AG08396 (cell line): ENCODE measurements at regions not wholly inside any gene's neighbourhood (a gene's known extent, or its start where the extent isn't known, plus 50 kb on each side); places are given as distances from the start of the nearest gene placed in this dataset.

ENCODE experiments used
- DNase-seq: peaks from one replicate; pipeline ENCODE4 v3.0.0; 2012; ENCODE audit warnings: low spot score, mixed read lengths

DNA sequence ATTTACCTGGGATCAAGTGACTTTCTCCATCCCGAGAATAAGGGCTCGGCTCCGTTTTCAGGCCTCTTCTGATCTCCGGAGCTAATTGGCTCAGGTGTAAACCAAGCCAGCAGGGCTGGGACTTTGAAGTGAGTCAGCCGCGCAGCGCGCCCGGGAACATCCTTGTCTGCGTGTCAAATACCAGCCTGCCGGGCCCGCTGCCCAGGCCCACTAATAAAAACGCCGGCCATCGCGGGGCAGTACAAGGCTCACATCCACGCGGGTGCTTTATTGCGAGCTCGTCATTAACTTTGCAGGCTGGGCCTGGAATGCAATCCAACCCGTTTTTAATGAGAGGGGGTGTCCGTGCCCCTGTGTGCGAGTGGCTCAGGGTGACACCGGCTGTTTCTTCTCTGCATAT, 416.8 kb downstream of the IRX2 start:
- no peak for DNase-seq

DNA sequence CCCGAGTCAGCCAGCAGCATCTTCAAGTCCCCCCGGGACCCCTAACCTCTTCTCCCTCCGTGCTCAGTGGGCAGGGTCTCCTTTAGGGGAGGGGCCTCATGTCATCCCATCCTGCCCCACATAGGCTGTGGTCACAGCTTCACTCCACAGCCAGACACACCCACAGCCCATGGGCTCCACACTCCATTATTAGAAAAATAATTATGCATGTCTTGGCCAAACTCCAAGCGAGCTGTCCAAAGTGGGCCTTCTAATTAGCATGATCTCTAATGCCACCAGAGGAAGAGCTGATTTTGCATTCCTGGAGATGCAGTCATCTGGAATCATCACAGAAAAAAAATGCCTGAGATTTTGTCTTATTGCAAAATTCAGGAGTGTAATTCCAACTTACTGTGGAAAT, 418.2 kb downstream of the IRX2 start:
- no peak for DNase-seq

DNA sequence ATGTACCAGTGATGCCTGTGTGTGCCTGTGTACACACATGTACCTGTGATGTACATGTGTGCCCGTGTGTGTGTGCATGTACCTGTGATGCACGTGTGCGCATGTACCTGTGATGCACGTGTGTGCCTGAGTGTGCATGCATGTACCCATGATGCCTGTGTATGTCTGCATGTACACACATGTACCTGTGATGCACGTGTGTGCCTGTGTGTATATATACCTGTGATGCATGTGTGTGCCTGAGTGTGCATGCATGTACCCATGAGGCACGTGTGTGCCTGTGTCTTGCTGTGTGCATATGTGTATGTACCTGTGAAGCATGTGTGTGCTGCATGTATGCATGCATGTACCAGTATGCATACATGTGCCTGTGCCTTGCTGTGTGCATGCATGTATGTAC, 419.0 kb downstream of the IRX2 start:
- no peak for DNase-seq

DNA sequence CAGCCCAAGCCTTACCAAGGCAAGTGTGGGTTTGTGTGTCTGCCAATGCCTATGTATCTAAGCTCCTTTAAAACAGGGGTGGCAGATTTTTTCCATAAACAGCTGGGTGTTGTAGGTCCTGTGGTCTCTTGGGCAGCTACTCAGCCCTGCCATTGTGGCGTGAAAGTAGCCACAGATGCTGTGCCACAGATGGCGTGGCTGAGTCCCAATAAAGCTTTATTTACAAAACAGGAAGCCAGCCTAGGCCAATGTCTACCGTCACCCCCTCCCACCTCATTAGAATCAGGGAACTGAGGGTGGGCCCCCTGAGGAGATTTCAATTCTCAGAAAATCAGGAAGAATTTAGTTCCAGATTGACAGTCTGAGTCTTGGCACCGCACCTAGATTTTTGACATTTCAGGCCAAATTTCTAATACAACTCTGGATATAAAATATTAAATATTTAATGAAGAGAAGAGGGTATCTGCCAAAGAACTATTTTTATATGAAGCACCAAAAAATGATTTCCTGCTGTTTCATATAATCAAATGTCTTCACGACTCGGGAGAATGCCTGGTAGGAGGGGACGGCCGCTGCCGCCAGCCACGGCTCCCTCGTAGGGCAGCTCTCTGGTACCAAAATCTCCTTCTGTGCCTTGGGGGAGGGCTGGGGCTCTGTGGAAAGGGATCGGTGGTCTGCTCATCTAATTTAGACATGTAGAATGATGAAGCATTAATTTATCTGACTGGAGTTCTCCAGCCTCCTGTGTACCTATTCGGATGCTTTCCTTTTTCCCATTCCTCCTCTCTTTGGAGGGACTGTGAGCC, 420.9 kb downstream of the IRX2 start:
- no peak for DNase-seq

DNA sequence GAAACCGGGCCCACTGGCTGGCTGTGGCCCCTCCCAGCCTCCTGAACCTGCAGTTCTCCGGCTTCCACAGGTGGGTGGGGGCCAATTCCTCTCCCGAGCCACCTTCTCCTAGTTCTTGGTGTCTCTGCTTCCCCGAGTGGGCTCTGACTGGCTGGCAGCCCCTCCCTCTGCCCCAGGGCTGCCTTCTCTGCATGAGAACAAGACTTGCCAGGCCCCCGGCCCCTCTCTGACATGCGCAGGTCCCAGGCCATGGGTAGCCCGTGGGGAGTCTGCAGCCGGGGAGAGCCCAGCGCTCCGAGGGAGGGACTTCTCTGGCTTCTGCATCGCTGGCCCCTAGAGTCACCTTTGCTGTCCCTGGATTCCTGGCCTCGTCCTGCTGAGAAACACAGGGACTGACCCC, 421.7 kb downstream of the IRX2 start:
- no peak for DNase-seq

DNA sequence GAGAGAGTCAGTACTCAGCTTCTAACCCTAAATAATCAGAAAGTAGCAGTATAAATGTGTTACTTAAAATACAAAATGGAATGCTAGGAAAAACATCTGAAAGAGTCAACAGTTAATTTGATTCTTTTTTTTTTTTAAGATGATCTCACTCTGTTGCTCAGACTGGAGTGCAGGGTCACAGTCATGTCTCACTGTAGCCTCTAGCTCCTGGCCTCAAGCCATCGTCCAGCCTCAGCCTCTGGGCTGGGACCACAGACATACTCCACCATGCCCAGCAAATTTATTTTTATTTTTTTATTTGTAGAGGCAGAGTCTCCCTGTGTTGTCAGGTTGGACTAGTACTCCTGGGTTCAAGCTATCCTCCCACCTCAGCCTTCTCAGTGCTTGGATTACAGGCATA, 424.9 kb downstream of the IRX2 start:
- DNase-seq = no peak

DNA sequence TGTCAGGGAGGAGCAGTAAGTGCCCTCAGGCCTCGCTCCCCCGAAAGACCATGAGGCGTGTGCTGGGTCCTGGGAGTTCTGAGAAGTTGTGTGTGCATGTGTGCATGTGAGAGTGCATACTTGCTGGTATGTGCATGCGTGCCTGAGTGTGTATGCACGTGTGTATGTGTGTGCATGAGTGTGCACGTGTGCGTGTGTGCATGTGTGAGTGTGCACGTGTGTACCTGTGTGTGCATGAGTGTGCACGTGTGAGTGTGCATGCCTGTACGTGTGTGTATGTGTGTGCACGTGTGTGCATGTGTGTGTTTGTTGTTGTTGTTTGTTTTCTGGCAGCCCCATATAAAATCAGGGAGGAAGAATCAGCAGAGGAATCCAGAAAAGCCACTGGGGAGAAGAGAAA, 426.7 kb downstream of the IRX2 start:
- no peak for DNase-seq

DNA sequence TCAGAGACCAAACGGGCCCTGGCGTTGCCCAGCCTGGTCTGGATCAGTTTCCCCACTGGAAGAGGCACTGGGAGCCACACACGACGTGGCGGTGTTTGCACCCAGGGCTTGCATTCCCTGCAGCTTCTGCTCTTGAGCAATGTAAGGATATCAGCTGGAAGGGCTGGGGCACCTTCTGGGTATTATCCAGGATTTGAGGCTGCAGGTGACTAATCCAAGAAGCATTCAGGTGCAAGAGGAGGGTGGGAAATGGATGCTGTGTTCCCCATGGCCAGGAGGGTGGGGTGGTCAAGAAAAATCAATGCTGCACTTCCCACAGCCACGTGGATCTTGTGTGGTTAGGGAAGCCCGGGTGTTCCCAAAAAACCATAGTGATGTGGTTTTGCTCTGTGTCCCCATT, 430.9 kb downstream of the IRX2 start:
- DNase-seq = no peak

DNA sequence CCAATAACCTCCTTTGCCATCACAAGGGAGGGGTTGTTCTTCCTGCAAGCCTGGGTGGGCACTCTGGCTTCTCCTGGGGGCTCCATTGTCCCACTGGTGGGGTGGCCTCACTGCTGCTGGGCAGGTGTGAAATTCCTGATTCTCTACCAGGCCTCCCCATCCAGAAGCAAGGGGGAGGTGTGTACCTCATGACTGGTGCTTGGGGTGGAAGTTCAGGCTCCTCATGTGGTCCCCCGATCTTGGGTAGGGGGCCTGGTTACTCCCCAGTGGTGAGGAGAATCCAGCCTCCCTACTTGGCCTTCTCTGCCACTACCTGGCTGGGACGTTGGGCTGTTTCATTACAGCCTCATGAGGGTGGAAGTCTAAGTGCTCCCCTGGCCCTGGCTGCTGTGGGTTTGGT, 433.9 kb downstream of the IRX2 start:
- no peak for DNase-seq

DNA sequence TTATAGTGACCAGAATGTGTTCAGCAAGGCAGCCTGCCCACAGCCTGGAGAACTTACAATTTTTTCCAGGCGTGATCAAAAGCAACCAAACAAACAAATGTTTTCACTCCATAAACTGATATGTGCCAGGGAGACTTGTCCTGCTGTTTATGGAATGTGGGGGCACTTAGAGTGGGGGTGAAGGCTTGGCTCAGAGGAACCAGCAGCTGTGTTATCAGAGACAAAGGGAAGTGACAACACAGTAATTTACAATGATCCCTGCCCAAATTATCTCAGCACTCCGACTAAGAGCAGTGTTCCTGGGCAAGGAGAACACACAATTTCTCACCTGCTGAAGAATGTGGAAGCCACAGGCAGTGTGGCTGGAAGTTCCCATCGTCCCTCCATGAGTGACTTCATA, 429.1 kb upstream of the IRX4 start:
- no peak for DNase-seq

DNA sequence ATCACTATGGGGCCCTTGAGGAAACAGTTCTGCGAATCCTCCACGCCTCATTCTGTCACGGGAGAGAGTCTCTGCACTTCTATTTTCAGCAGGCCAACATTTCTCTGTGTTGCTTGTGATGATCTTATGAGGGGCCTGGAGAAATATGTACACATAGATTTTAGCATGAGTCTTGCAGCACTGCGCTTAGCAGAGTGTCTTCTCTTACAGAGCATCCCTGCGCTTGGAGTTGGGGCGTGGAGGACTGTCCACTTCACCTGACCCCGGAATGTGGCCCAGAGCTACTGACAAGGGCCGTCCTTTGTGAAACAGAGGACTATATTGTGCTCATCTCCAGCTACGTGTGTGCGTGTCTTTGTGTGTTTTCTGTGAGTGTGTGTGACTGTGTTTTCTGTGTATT, 428.2 kb upstream of the IRX4 start:
- DNase-seq = no peak

DNA sequence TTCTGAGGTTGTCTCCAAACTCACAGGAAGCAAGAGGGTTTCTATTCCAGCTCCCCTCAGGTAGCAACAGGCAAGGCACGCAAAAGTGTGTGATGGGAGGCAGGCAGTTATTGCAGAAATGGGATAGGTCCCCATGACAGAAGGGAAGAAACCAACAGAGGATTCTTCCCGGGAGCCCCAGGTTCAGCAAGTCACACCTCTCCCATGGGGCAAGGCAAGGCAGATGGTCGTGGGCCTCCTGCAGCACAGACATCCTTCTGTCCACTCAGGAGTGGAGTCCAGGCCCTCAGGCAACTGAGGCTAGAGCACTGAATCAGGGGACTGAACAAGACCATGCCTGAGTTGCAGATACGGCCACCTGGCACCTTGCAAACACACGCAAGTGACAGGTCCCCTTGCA, 424.9 kb upstream of the IRX4 start:
- DNase-seq = no peak

DNA sequence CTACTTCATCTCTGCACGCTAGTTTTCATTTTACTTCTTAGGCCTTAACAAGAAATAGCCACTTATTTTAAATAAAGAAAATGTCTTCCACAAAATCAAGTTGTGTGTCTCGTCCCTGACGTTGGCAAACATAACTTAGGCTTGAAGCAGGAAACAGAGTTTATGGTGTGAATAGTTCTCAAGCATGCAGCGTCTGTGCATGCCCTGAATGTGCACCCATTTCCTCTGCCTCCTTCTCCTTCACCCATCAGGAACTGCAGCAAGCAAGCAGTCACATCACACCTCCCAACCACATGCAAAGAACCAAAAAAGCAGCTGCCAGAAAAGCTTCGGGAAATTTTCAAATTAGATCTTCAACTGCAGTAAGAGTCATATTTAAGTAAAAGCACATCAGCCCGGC, 424.0 kb upstream of the IRX4 start:
- DNase-seq = no peak

DNA sequence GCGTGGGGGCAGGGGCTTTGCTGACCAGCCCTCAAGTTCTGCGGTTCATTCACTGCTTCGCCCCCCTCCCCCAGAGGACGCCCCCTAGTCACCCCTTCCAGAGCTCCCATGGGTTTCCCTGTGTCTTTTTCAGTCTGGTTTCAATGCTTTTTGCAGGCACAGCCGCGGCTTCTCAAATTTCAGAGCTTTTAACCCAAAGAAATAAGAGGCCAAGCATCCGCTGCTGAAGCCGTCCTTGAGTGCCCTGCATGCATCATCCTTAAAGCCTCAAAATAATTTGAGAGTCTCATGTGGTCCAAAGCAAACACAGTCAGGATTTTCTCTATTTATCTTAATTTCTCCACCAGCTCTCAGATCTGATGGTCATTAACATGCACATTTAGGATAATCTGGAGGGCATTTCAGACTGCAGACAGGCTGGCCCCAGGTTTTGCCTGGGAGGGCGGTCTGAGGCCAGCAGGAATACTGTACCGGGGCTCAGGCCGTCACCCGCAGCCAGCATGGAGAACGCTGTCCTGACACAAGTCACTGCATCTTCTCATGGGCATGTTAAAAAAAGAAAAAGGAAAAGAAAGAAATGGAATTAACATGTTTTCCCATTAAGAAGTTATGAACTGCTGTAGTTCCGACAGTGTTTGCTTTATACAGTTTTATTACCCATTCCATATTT, 420.8 kb upstream of the IRX4 start:
- DNase-seq = no peak

DNA sequence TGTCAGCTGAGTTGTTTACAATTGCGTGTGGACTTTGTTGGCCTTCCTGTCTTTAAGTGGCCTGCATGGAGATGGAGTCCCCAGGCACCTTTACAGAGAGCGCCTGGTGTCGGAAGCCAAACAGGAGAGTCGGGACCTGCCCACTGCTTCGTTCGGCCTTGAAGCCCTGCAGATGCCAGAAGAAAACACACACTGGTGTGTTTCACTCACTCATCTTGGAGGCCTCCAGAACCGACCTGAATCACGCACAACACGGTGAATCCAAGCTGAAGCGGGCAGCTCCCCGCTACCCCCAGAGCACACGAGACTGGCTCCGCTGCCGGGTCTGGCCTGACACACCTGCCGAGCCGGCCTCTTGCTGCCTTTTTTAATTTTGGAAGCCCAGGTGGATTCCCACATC, 419.4 kb upstream of the IRX4 start:
- no peak for DNase-seq

DNA sequence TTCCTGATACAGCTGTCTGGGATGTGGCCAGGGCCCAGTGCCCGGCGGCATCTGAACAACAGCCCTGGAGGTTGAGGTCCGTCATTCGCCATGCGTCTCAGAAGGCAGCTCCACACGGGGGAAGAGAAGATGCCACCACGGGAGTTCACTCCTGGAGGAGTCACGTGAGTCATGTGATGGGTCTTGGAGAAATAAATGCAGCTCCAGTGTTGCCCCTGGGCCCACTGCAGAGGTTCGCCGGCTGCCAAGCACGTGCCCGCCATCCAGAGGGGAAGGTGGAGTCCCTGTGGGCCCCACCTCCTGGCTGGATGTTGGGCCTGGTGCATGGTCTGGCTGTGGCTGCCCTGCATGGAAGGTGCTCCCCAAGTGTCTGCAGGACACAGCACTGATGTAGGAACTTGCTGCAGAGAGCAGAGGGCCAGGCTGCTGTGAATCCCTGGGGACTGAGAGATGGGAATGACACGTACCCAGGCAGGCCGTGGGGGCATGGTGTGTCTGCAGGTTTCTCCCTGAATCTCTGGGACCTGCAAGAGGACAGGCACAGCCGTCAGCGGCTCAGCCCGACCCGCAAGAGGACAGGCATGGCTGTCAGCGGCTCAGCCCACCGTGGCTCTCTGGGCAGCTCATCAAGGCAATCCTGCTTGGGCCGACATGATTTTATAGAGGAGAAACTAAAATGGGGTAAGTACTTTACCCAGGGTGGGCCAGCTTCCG, 418.3 kb upstream of the IRX4 start:
- no peak for DNase-seq

DNA sequence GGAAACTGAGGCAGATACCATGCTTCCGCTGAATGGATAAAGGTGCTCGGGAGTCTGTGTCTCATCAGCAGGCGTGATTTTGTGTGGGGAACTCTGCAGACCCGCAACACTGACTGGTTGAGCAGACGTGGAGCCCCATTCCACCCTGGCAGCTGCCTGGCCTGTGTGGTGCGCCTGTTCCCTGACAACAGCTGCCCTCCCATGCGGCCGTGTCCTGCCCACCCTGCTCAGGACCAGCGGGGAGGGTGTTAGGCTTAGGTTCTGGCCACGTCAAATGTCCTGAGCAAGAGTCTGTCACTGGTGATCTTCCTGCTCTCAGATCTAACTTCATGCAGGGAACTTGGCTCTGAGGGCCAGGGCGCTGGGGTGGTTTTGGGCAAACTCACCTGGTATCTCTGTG, 417.7 kb upstream of the IRX4 start:
- no peak for DNase-seq

DNA sequence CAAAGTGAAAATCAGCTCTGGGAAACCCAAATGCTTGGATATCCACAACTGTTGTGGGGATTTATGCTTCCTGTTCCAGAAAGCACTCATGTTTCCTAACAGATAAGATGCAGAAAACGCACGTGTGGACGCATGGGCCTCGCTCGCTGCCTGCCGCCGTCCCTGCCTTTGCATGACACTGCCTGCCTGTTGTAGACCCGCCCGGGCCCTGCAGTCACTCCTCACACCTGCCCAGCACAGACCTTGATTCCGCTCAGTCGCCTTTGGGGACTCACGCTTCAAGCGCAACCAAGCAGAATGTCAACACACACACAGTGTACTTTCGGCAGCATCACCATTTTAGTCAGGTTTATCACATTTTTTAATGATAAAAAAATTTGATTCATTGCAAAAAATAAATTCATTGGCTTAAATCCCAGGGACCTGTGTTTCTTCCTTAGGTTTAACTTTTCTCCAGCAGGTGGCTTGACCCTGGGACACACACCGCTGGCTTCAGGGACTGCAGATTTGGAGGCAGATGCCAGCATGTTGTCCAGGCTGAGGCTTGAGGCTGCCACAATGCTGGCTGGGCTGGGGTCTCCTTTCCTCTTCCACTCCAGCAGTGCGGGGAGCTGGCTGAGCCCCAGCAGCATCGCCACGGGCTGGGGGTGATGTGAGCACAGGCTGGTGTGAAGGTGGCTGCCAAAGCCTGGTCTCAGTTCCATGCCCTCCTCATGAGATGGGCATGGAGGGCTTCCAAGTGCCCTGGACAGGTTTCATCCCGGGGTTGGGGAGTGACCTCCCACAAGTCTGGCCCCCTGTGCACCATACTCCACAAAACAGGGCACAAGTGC, 416.9 kb upstream of the IRX4 start:
- no peak for DNase-seq

DNA sequence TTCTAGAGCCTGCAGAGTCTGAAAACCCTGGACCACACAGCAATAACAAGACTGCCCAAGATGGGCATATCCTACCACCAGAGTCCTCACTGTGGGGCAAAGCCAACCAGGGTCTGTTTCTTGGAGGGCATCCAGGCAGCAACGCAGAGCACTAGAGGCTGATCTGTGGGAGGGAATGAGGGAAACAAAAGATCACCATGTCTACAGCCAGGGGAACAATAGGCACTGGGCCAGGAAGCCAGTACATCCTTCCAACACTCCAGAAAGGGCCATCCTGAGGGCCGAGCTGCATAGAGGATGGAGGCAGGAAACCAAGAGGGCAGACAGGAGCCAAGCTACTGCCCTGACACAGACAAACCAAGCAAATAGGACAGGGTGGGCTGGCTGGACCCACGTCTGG, 416.1 kb upstream of the IRX4 start:
- DNase-seq = no peak

DNA sequence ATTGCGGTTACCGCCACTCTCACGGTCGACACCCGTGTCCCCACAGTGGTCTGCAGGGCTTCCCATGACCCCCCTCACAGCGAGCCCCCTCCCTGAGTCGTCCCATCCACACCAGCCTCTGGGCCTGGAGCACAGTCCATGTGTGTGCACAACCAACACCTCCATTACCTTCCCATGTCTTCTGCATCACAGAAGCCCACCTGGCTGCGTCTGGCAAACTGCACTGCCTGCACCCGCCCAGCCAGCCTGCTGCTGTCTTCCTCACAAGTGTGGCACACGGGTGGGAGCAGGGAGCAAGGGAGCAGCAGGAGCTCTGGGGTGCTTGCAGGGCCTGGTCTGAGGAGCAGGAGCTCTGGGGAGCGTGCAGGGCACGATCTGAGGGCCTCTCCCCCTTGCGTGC, 415.3 kb upstream of the IRX4 start:
- no peak for DNase-seq

DNA sequence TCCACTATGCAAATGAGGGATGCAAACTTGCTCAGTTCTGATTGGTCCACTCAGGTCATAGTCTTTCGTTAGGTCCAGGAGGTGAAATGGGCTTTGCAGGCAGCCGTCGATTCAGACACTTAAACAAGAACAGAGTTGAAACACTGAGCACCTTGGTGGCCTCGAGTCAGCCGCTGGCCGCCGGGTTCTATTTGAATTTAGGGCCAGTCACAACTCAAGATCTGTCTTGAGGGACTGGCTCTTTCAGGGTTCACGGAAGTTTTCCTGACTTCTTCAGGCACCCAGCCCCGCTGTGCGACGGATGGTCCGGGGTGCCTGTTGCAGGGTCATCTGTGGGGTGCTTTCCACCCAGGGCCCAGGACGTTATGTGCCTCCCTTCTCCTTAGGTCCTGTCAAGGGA, 412.8 kb upstream of the IRX4 start:
- DNase-seq = no peak

DNA sequence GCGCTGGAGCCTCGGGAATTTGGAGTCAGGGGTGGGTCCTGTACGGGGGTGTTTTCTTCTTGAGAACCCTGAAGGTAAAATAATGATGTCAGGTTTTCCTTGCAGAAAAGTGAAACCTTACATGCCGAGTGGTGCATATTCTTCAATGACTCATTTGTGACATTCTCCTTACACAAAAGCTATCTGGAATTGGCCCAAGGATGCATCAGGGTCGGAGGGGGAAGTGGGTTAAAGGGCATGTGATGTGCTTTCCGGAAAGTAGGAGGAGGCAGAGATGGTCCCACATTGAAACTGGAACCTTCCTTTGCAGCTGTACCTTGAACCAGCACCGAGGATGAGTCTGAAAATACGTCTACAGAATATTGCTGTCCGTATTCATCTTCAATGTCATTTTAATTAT, 411.2 kb upstream of the IRX4 start:
- DNase-seq = no peak
